ENCODE measurements at regions not wholly inside any gene's neighbourhood (a gene's known extent, or its start where the extent isn't known, plus 50 kb on each side); places are given as distances from the start of the nearest gene placed in this dataset.
"Not testable (repeated sequence)": the region's sequence is repeated elsewhere in the genome, so short reads cannot be mapped to it uniquely, and the experiment has no call there.

- DNase-seq: no peak
Observed at GRCh38 chr2:53610260-53610659, 157.3 kb upstream of the CHAC2 start.

DNA sequence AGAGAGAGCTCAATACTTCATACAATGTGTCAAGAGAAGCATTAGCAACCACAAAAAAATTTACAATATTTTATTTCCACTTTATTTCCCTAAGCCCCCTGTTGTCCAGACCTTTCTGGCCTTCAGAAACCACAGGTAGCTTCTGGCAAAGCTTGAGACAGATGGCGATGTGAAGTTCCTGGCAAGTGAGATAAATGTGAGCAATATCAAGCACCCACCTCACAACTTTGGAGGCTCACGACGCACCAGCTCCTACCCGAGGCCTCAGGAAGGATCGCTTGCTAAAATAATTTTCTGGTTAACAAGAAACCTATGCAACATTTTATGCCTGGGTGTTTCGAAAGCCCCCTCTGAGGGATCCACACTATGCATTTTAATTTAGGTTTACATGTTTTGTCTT, 158.1 kb upstream of the CHAC2 start:
- DNase-seq: no peak

DNA sequence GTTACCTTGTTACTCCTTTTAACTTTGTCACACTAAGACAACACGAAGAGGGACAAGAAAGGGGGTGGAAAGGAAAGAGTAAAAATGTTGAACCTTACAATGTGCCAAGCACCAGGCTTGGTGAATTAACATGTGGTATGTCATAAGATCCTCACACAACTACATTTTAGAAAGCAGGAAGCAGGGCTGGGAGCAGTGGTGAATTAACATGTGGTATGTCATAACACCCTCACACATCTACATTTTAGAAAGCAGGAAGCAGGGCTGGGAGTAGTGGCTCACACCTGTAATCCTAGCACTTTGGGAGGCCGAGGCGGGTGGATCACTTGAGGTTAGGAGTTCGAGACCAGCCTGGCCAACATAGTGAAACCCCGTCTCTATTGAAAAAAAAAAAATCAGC, 159.3 kb upstream of the CHAC2 start:
- DNase-seq: no peak

GRCh38 chr2:53600815-53601214, 166.8 kb upstream of the CHAC2 start:
- no peak for DNase-seq

DNA sequence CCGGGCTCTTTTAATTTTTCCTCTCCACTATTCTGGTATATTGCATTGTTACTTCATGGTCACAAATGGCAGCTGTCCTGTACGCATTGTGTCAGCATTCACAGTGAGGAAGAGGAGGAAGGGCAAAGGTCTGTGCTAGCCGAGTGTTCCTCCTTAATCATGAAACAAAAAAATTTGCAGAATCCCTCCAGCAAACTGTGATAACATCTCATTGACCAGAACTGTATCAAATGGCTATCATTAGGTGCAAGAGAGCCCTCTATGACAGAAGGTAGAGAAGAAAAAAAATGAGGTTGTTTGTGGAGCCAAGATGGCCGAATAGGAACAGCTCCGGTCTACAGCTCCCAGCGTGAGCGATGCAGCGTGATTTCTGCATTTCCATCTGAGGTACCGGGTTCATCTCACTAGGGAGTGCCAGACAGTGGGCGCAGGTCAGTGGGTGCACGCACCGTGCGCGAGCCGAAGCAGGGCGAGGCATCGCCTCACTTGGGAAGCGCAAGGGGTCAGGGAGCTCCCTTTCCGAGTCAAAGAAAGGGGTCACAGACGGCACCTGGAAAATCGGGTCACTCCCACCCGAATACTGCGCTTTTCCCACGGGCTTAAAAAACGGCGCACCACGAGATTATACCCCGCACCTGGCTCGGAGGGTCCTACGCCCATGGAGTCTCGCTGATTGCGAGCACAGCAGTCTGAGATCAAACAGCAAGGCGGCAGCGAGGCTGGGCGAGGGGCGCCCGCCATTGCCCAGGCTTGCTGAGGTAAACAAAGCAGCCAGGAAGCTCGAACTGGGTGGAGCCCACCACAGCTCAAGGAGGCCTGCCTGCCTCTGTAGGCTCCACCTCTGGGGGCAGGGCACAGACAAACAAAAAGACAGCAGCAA, 180.6 kb upstream of the CHAC2 start:
- DNase-seq: not testable (repeated sequence)

DNA sequence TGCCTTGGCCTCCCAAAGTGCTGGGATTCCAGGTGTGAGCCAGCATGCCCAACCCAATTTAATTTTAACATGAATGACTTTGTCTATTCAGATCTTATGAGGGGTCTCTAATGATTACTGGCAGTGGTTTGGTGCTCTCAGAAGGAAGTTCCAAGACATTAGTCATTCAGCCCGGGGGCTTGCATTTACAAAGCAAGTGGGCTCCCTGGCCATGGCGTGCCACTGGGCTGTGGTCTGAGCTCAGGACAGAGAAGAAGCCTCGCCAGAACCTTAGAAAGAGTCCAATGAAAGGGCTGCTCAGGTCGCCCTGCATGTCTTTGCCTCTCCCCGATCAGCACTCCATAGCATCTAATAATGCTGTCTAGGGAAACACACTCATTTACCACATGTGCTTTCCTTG, 182.6 kb upstream of the CHAC2 start:
- DNase-seq: no peak

DNA sequence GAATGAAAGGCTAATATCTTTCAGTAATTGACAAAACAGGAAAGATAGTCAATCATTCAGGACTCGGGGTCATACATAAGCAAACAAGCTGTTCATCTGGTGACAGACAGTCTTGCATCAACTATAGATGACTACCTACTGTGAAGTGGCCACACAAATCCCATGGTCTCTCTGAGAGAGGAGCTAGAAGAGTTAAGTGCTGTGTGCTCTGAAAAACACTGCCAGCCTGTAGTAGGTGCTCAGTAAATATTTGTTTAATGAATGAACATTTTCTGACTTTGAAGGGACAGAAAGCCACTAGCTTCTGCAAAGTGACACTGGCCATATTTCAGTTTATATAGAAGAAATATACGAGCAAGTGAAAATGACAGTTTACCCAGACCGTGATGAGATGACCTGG, 184.0 kb upstream of the CHAC2 start:
- no peak for DNase-seq

- no peak for DNase-seq
Observed at GRCh38 chr2:53582556-53582955, 185.0 kb upstream of the CHAC2 start.

- DNase-seq: no peak
Observed at GRCh38 chr2:53576166-53576565, 191.4 kb upstream of the CHAC2 start.

GRCh38 chr2:53575721-53576124, 191.9 kb upstream of the CHAC2 start:
- no peak for DNase-seq

GRCh38 chr2:53572696-53573095, 194.9 kb upstream of the CHAC2 start:
- DNase-seq: no peak

- no peak for DNase-seq
Observed at GRCh38 chr2:53569957-53570727, 197.5 kb upstream of the CHAC2 start.

DNA sequence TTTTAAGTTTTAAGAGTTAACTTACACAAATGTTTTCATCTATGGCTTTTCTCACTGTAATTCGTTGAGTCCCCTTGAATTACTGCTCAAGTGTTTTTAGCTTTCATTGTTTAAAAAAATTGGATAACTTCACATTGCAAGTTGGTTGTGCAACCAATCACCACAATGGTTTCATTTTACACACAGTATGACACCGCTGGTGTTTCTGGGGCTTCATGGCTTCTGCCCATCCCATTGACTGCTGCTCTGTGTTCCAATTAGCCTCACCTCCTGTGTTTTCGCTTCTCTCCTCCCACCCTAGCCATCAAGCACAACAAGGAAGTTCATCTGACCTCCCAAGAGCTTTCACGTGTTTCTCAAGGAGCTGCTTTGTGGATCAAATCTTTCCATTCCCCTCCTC, 199.1 kb upstream of the CHAC2 start:
- no peak for DNase-seq

DNA sequence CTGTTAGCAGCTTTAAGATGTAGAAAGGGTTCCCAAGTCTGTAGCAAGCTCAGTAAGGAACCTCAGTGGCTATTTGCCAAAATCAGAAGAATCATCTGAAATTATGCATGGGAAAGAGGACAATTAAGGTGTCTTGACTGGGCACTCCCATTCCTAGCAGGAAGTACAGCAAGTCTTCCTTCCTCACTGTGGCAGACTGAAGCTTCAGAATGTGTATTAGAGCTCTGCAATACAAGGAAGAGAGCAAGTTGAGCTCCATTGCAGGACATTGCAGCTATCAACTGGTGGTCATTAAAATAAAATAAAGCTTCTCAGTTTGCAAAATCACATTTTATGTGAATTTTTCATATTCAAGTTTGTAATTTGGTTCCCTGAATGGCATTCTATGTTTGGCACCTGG, 200.5 kb upstream of the CHAC2 start:
- no peak for DNase-seq

- DNase-seq: no peak
Observed at GRCh38 chr2:53562407-53562806, 205.2 kb upstream of the CHAC2 start.

DNA sequence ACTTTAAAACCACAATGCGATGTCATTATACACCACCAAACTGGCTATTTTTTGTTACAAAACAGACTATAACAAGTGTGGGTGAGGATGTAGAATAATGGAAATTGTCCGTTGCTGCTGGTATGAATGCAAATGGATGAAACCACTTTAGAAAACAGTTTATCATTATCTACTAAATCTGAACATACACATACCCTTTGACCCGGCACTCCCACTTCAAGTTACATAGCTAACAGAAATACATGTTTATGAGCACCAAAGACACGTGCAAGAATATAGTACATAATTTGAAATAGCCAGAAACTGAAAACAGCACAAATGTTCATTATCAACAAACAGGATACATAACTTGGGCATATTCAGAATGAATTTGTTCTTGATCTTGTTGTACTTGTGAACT, 206.4 kb upstream of the CHAC2 start:
- DNase-seq: no peak

DNA sequence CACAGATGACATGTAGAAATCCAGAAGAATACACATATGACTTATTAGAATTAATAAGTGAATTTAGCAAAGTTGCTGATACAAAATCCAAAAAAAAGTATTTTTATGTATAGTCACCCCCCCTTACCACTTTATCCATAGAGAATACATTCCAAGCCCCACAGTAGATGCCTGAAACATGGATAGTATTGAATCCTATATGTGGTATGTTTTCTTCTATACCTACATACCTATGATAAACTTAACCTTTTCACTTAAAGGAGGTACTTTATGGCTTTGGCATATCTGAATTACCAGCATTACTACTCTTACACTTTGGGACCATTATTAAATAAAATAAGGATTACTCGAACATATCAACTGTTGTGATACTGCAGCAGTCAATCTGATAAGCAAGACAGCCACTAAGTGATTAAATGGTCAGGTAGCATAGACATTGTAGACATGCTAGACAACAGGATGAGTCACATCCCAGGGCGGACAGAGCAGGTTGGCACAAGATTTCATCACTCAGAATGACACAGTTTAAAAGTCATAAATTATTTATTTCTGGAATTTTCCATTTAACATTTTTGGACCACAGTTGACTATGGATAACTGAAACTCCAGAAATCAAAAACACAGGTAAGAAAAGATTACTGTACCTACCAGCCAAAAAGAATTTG, 208.2 kb upstream of the CHAC2 start:
- DNase-seq: no peak

GRCh38 chr2:53558867-53559266, 208.7 kb upstream of the CHAC2 start:
- no peak for DNase-seq

DNA sequence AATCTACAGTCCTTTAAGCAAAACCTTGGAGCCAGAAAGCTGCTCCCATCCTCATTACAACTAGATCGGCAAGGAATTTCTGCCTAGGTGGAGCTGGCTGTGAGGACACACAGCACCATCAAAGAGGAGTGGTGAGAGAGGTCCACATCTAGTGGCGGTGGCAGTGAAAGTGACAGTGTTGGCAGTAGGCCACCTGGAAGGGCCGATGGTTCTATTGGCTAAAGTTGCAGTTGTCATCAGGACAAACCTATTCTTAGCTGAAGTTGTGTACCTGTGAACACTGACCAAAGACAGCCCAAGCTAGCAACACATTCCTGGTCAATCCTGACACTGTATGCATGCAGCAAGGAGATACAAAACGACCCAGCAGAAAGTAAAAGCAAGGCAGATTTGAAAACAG, 218.1 kb upstream of the CHAC2 start:
- DNase-seq: no peak

GRCh38 chr2:53545604-53546003, 222.0 kb upstream of the CHAC2 start:
- no peak for DNase-seq

GRCh38 chr2:53544871-53545558, 222.6 kb upstream of the CHAC2 start:
- no peak for DNase-seq

- no peak for DNase-seq
Observed at GRCh38 chr2:53543083-53543482, 224.5 kb upstream of the CHAC2 start.

Data from T1000 (cell line).